Activated CD8-positive, alpha-beta T cell treated with anti-CD3 and anti-CD28 coated beads for 36 hours (primary cell): ENCODE measurements at regions not wholly inside any gene's neighbourhood (a gene's known extent, or its start where the extent isn't known, plus 50 kb on each side); places are given as distances from the start of the nearest gene placed in this dataset.

Source experiments
- ATAC-seq: fragments of 200-7000 bp; cut with Tn5 transposase; one replicate; pipeline ENCODE4 v1.10.0; 2021; ENCODE audit warnings: mild to moderate bottlenecking, moderate library complexity
- CTCF ChIA-PET: fragments of 350-600 bp; sonication (Branson Sonifier 250); formaldehyde crosslinking; loops from one replicate; lab custom pipeline; 2021; ENCODE audit warnings: antibody characterized with exemption; lab: Charles Lee
- POLR2A ChIA-PET: fragments of 350-600 bp; sonication (Branson Sonifier 250); formaldehyde crosslinking; loops from one replicate; lab custom pipeline; 2021; ENCODE audit warnings: antibody characterized with exemption; lab: Charles Lee
- DNase-seq: peaks from one replicate; pipeline ENCODE4 v3.0.0-alpha.2; 2020
- H3K27ac Mint-ChIP-seq: one replicate; pipeline ENCODE4 v1.8.0; 2021; ENCODE audit warnings: mild to moderate bottlenecking, mixed read lengths
- H3K27me3 Mint-ChIP-seq: one replicate; pipeline ENCODE4 v1.8.0; 2021; ENCODE audit warnings: mixed read lengths
- H3K36me3 Mint-ChIP-seq: one replicate; pipeline ENCODE4 v1.8.0; 2021; ENCODE audit warnings: low read depth, mixed read lengths
- H3K4me1 Mint-ChIP-seq: one replicate; pipeline ENCODE4 v1.8.0; 2021; ENCODE audit warnings: low read depth, mixed read lengths
- H3K4me3 Mint-ChIP-seq: one replicate; pipeline ENCODE4 v1.8.0; 2021; ENCODE audit warnings: mild to moderate bottlenecking, moderate library complexity, mixed read lengths
- H3K9me3 Mint-ChIP-seq: one replicate; pipeline ENCODE4 v1.8.0; 2021; ENCODE audit warnings: mixed read lengths
- intact Hi-C: fragments of 100-400 bp; cut with micrococcal nuclease; formaldehyde crosslinking; loops from one replicate; pipeline ENCODE4 v1.10.0; 2022
- TF ChIP-seq, protein P1 (sequence below): fragments of 200-600 bp; IDR thresholded peaks from one replicate; pipeline ENCODE4 v1.8.0; 2022; ENCODE audit warnings: antibody characterized with exemption, mild to moderate bottlenecking

DNA sequence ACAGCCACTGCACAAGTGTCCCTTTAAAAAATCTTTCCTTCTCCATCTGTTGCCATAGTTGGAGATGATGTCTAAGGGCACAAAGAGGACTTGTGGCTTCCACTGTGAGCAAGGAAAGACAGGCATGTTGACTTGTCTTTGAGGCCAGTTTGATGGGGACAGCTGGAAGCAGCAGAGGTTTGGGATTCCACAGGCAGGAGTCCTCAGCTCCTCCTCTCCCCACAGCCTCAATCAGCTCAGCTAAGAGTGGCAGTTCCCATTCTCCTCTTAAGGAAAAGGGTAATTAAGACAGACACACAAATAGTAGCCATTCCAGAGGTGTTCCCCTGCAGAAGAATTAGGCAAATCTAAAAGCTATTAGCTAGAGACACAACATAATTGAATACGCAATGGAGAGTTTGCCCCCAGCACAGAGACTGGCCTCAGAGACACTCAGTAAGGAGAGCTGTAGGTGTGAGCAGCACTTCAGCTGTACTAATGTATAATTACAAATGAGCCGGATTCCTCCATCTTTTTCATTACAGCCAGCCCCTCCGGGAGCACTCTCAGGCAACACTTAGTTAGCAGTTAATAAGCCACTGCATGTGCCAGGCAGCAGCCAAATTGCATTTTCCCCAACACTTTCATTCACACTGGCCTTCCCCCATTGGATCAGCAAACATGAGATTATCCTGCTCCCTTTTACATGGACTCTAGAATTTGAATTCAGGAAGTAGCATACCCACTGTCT, 434.0 kb downstream of the FOXO1 start:
- TF ChIP-seq, protein P1, sequence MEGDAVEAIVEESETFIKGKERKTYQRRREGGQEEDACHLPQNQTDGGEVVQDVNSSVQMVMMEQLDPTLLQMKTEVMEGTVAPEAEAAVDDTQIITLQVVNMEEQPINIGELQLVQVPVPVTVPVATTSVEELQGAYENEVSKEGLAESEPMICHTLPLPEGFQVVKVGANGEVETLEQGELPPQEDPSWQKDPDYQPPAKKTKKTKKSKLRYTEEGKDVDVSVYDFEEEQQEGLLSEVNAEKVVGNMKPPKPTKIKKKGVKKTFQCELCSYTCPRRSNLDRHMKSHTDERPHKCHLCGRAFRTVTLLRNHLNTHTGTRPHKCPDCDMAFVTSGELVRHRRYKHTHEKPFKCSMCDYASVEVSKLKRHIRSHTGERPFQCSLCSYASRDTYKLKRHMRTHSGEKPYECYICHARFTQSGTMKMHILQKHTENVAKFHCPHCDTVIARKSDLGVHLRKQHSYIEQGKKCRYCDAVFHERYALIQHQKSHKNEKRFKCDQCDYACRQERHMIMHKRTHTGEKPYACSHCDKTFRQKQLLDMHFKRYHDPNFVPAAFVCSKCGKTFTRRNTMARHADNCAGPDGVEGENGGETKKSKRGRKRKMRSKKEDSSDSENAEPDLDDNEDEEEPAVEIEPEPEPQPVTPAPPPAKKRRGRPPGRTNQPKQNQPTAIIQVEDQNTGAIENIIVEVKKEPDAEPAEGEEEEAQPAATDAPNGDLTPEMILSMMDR, result no peak
- Mint-ChIP-seq H3K4me3 (no peak overlapping the region), H3K27ac (no peak overlapping the region), H3K4me1 (peaks cover 20% of the 10 kb centered on the region), H3K9me3 (peaks cover 2% of the 10 kb centered on the region), H3K27me3 (no peaks in the 10 kb centered on the region), H3K36me3 (no peaks in the 10 kb centered on the region)
- no peak for DNase-seq
- ATAC-seq, result no peak
- intact Hi-C loops, result no loop called here
- ChIA-PET CTCF (no interaction called here), POLR2A (interaction anchor here (0.9 to 2.3 kb wide), 2 partner anchors 8 to 12 kb away, joined by 3 to 5 read pairs; no protein-coding TSS in a partner anchor)

DNA sequence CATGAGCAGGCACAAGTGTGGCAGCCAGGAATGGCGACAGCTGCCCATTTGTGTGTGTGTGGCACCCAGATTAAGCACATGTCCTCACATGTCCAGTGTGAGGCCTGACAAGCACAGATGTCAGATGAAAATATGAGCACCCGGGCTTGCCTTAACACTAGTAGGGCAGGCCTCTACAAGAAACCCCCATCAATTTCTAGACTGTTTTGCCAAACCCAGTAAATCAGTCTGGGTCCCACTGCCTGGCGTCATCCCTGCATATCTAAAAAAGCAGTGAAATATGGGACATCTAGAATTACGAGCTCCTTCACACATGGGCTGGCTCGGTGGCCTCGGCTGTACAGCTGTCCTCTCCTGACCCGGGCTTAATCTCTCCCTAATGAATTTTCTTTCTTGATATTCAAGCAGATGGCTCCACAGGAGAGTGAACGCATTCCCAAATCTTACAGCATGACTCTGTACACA, 432.7 kb downstream of the FOXO1 start:
- DNase-seq (no peak), ATAC-seq (no peak)
- no peaks in the 10 kb centered on the region for H3K36me3 Mint-ChIP-seq
- intact Hi-C loops, result no loop called here
- H3K27me3 Mint-ChIP-seq, result no peaks in the 10 kb centered on the region
- no peak overlapping the region for H3K27ac Mint-ChIP-seq
- H3K4me1 Mint-ChIP-seq, result peaks cover 20% of the 10 kb centered on the region
- H3K4me3 Mint-ChIP-seq, result no peak overlapping the region
- peaks cover 2% of the 10 kb centered on the region for H3K9me3 Mint-ChIP-seq
- TF ChIP-seq, protein P1, result no peak
- ChIA-PET POLR2A (no interaction called here), CTCF (no interaction called here)

DNA sequence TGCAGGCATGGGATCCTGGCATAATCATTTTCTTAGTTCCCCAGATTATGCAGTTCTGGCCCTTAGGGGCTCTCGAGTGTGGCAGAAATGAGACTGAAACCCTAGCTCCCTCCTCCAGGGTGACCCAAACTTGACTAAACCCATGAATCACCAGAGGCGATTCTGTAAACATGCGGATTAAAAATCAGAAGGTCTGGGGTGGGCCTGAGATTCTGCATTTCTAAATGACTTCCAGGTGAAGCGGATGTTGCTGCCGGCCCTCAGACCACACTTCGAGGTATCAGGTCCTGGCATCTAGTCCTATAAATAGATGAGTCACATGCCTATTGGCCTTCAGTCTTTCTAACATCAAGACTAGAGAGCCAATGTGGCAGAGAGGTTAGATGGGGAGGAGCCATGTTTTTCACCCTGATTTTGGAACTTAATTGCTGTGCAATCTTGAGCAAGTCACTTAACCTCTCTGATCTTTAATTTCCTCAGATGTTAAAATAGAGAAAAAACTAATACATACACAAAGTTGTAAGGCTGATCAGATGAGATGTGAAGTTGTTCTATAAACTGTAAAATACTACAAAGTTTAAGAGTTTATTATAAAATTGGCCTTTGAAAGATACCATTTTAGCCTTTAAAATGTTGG, 431.2 kb downstream of the FOXO1 start:
- Mint-ChIP-seq H3K4me1 (peaks cover 11% of the 10 kb centered on the region), H3K4me3 (no peak overlapping the region), H3K36me3 (no peaks in the 10 kb centered on the region), H3K27ac (no peak overlapping the region), H3K9me3 (peaks cover 2% of the 10 kb centered on the region), H3K27me3 (no peaks in the 10 kb centered on the region)
- TF ChIP-seq, protein P1, result no peak
- intact Hi-C loops, result no loop called here
- CTCF ChIA-PET, result no interaction called here
- POLR2A ChIA-PET, result no interaction called here
- DNase-seq (no peak), ATAC-seq (peak; percentile 58)

DNA sequence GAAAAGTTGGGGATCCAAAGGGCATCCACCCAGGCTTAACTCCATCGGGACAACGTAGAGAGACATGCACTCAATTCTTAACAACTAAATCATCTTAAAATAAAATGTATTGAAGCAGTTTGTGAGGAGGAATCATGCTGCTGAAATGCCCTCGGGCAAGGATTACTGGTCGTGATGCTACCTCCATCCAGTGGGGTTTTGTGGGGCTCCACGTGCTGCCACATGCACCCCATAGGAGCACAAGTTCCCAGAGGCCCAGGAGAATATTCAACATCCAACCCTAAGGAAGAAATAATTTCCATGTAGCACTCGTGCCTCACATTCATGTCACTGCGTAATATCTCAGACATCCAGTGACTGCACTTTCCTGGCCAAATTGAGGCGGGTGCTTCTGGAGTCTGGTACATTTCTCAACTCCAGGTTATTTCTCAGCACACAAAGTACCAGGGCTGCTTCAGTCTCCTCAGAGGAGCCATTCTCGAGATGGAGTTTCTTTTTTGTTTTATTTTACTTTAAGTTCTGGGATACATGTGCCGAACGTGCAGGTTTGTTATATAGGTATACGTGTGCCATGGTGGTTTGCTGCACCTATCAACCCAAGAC, 429.8 kb downstream of the FOXO1 start:
- TF ChIP-seq, protein P1, result no peak
- no peaks in the 10 kb centered on the region for H3K9me3 Mint-ChIP-seq
- ChIA-PET CTCF (no interaction called here), POLR2A (interaction anchor here (0.7 kb wide), 1 partner anchor 235 kb away, joined by 3 read pairs; no protein-coding TSS in a partner anchor)
- no peak overlapping the region for H3K27ac Mint-ChIP-seq
- DNase-seq (no peak), ATAC-seq (no peak)
- intact Hi-C loops, result no loop called here
- no peaks in the 10 kb centered on the region for H3K36me3 Mint-ChIP-seq
- H3K4me1 Mint-ChIP-seq, result peaks cover 1% of the 10 kb centered on the region
- H3K27me3 Mint-ChIP-seq, result no peaks in the 10 kb centered on the region
- no peak overlapping the region for H3K4me3 Mint-ChIP-seq

DNA sequence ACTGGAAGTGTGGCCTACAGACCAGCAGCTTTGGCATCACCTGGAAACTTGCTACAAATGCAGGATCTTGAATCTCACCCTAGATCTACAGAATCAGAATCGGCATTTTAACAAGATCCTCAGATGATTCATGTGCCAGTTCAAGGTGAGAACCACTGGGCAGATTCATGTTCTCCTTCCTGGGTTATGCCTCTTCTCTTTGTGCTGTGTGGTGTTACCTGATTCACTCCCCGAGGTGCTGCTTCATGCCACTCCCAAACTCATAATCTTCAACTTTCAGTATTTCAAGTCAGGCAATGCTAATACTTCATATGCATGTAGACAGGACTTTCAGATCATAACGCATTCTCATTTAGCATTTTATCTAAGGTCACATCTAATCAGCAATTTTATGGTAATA, 427.7 kb downstream of the FOXO1 start:
- intact Hi-C loops, result no loop called here
- Mint-ChIP-seq H3K36me3 (no peaks in the 10 kb centered on the region), H3K27ac (no peak overlapping the region), H3K9me3 (no peaks in the 10 kb centered on the region), H3K27me3 (no peaks in the 10 kb centered on the region), H3K4me1 (no peaks in the 10 kb centered on the region), H3K4me3 (no peak overlapping the region)
- DNase-seq (no peak), ATAC-seq (no peak)
- ChIA-PET POLR2A (interaction anchor here (1.0 kb wide), 1 partner anchor 10 kb away, joined by 3 read pairs; no protein-coding TSS in a partner anchor), CTCF (no interaction called here)
- TF ChIP-seq, protein P1, result no peak
